HK-2 (cell line): ENCODE measurements at regions not wholly inside any gene's neighbourhood (a gene's known extent, or its start where the extent isn't known, plus 50 kb on each side); places are given as distances from the start of the nearest gene placed in this dataset.

Experiments used
- DNase-seq: peaks from one replicate; pipeline ENCODE4 v3.0.0-alpha.2; 2018; ENCODE audit not compliant: unreplicated experiment

DNA sequence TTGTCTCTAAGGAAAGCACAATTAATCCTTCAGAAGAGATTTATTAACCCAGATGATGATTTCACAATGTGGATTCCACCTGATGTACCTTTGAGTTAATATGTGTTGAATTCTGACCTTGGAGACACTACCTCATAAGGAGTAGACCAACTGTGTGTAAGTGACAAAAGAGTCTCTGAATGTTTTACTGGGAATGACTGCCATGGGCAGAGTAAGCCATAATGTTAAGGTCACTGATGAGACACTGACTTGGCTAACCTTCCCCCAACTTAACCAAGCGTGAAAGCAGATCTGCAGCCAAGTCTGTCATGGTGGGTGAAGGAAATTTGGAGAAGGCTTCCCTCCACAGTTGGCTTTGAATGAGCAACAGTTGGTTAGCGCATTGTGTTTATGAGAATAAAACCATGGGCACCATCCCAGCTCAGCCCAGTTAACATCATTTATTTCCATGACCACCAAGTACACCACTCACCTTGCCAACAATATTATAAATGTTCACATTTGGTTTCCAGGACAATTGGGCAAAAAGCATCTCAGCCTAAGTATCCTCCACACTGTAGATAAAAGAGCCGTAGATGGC, 618.5 kb downstream of the KCNJ2 start:
- no peak for DNase-seq

DNA sequence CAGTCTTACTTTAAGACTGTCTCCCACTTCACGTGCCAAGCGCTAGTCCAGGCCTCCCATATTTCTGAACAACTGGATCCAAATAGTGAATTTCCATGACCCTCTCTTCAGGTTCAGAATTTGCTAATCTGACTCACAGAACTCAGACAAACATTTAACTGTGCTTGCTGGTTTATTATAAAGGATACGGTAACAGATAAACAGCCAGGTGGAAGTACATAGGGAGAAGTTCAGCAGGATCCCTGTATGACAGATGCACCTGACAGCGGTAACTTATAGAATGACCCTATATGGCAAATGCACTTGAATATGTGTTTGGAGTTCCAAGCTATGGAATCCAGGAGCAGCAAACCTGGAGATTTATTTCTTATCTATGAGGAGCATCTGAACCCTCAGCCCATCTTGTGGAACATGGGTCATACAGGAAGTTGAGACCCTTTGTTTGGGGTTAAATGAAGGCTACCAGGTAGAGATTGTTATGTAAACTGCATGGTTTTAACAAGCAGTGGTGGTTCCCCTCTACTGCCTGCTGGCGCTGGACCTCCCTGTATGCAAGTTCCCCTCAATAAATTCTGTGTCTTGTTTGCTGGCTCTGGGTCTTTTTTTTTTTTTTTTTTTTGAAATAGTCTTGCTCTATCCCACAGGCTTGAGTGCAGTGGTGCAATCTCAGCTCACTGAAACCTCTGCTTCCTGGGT, 622.6 kb downstream of the KCNJ2 start:
- no peak for DNase-seq

DNA sequence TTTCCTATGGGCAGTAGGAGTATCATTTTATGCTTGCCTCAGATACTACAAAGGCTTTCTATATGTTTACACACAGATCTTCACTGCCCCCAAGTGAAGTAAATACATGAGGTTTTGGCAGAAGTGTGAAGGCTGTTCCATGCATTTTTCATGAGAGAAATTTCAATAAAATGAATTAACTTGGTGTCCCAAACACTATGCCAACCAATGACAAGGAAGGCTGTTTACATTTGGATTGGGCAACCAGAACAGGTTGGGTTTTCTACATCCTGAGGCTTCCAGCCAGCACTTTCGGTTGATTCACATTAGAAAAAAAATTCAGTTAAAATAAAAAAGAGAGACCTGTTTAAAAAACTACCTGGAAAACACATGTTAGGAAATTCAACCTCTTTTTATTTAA, 625.4 kb downstream of the KCNJ2 start:
- DNase-seq, result no peak

DNA sequence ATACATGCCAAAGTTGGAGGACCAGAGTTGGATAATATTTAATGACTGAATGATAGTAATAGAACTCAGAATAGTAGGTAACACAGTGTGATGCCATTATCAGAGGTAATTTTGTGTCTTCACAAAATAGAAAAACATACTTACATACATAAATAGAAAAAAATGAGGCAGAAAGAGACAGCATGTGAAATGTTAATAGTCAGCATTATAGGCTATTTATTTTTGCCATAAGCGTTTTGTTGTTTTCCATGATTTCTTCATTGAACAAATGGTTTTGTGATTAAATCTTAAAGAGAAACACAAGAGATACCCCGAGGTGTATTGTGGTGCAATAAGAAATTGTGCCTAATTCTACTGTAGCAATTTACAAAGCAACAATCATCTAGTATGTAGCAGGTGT, 626.3 kb downstream of the KCNJ2 start:
- no peak for DNase-seq

DNA sequence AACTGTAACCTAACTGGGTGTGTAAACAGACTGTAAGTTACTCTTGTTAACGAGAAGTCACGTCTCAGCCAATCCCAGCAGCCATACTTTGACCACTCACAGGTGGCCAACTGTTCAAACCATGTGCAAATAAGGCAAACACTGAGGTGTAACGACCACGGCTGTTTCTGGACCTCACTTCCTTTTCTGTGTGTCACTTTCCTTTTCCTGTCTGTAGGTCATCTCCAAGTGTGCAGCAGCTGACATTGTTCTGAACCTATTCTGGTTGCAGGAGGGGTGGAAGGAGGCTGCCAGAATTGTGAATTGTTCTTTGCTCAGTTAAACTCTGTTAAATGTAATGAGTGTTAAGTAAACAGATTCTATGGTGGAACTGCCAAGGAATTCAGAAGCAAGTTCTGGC, 627.4 kb downstream of the KCNJ2 start:
- DNase-seq, result no peak

DNA sequence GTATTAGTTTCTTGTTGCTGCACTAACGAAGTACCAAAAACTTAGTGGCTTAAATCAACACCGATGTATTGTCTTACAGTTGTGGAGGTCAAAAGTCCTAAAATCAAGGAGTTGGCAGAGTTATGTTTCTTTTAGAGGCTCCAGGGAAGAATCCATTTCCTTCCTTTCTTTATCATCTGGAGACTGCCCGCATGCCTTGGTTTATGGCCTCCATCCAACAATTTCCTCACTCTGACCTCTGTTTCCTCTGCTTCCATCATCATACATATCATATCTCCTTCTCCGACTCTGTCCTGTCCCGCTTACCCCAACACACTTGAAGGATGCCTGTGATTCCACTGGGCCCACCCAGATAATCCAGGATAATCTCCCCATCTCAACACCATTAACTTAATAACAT, 627.8 kb downstream of the KCNJ2 start:
- DNase-seq, result no peak

DNA sequence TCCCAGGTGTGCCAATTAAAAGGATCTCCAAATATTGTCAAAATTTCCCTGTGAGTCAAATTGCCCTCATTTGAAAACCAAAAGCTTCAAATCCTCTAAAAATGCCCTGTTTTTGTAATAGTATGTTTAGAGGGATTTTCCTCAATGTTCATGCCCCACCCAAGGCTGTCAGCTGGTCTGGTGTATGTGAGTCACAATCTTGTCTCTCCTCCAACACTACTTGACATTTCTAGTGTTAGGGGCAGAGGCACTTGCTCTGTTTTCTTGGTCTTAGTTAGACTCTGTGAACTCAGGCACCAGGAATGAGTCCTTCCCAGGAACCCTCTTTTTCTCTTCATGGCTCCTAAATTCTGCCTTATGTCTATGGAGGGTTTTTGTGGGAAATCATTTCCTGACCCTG, 634.8 kb downstream of the KCNJ2 start:
- no peak for DNase-seq

DNA sequence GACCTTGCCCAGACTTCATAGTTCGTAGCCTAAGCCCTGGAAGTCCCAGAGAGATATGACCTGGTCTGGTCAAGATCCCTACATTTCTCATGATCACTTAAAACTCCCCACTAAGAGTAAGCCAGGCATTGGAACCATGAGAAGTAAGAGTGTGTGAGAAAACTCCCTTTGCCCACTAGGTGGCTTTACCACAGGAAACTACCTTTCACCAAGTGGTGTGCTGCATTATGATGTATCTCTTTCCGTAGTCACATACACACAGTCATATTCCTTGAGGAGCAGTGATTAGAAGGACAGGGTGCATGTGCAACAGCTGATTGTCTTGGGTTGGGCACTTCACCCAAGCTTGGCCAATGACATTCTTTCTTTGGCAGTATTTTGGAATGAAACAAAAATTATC, 639.3 kb downstream of the KCNJ2 start:
- no peak for DNase-seq

DNA sequence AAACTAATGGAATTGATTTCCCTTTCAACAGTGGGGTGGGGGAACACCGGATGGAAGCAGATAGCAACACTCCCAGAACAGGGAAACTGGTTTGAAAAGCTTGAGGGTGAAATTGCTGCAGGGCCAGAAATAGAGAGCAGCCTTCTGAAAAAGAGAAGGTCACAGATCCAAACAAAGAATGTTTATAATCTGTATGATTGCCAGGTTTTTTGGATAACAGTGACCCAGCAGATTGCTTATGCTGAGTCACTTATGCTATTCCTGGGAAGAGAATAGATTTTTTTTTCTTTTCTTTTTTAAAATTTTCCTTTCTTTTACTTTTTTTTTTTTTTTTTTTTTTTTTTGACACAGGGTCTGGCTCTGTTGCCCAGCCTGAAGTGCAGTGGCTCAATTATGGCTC, 641.3 kb downstream of the KCNJ2 start:
- no peak for DNase-seq

DNA sequence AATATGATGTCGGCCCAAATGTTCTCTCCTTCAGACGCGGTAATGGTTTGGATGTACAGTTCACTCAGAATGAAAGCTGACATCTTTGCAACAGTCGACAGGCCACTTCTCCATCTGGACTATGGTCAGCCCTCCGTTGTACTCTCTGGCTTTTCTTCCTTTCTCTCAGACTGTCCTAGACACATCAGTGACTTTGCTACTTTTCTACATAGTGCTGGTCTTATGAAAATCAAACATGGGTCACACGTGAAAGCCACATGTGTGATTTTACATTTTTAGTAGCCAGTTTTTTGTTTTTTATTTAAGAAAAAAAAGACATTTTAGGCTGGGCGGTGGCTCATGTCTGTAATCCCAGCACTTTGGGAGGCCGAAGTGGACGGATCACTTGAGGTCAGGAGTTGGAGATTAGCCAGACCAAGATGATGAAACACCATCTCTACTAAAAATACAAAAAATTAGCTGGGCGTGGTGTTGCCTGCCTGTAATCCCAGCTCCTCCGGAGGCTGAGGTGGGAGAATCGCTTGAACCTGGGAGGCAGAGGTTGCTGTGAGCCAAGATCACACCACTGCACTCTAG, 644.1 kb downstream of the KCNJ2 start:
- DNase-seq, result no peak

DNA sequence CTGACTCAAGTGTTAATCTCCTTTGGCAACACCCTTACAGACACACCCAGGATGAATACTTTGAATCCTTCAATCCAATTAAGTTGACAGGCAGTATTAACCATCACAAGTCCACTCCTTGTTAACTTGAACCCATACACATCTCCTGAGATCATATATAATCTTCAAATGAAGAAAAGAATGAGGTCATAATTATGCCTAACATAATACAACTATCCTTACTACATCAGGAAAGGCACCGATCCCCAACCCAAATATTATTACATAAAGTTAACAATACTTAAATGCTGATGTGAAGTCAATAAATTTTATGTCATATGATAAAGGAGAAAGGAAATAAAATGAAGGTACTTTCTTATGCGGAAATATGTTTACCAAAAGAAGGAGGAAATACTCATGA, 649.9 kb downstream of the KCNJ2 start:
- no peak for DNase-seq

DNA sequence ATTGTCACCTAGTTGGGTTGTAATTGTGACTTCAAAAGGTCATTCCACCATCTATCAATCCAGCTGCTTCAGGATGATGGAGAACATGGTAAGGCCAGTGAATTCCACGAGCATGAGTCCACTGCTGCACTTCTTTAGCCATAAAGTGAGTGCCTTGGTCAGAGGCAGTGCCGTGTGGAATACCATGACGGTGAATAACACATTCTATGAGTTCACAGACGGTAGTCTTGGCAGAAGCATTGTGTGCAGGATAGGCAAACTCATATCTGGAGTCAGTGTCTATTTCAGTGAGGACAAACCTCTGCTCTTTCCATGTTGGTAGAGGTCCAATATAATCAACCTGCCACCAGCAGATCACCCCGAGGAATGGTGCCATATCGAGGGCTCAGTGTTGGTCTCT, 650.9 kb downstream of the KCNJ2 start:
- no peak for DNase-seq

DNA sequence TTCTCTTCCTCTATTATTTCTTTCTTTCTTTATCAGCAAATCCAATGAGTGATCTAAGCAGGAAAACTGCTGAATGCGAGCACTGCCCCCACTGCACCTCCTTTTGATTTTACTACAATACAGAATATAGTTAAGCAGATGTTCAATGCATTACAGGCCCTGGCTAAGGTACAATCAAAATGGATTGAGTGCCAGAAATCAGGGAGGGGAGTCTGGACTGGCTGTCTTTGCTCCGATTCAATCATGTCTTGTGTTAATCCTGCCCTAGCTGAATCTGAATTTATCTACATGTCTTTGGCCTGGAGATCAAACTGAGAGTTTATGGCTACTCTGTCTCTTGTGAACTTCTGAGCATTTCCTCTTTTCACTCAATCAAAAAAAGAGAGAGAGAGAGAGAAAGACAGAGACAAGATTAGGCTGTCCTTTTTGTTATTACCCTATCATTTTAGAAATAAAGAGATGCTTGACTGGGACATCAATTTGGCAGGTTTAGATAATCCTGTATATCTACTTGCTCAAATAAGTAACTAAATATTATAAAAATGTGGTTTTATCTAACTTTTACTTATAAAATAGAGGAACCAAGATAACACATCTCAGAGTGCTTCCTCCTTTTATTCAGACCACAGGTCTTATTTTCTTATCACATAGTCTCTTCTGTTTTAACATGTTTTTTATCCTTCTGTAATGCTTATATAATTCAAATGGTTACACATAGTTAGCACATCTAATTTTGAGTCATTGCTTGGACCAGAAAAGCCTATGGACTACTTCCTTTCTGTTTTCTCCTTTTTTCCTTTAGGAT, 656.2 kb downstream of the KCNJ2 start:
- no peak for DNase-seq

DNA sequence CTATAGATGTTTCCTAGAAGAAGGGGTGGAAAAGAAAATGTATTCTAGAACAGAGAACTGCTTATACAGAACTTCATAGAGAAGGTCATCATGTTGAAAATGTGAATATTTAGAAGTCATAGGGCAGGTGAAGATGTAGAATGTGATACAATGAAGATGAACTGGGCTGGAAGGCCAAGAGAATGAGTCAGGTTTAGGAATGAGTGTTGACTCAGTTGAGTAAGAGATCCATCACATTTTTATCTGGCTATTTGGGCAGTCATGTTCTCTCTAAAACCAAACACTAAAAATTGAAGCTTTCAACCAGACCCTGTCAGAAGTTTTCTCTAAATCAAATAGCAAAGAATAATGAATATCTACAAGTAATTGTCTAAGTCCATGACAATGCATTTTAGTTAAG, 660.5 kb downstream of the KCNJ2 start:
- no peak for DNase-seq

DNA sequence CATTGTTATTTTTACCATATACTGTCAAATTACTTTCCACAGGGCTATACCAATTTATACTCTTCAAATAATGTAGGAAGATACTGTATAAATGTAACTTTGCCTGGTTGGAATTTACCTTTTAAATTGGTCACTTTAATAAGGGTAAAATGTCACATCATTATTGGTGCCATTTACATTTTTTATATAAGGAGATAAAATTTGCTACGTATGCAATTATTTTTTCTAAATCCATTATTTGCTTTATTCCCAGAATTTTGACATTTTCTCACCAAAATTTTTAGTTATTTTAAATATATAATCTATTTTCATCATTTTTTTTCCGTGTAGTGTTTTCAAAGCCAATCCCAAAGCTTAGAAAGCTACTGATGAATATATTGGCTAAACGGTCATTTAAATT, 664.7 kb downstream of the KCNJ2 start:
- no peak for DNase-seq

DNA sequence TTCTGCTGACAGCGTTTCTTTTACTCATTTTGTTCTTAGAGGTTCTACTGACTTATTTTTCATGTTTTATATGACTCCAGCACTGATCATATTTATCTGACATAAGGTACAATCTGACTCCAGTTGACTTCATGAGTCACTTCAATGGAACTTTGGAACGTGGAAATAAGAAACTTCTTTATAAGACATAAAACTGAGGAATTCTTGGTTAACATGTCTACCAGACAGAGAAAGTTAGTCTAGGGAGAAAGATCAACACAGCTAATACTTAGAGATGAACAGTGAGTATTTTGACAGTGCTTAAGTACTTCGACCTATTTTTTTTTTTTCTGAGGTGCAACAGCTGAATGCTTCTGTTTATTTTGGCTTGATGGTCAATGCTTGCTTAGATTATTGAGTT, 679.5 kb downstream of the KCNJ2 start:
- no peak for DNase-seq

DNA sequence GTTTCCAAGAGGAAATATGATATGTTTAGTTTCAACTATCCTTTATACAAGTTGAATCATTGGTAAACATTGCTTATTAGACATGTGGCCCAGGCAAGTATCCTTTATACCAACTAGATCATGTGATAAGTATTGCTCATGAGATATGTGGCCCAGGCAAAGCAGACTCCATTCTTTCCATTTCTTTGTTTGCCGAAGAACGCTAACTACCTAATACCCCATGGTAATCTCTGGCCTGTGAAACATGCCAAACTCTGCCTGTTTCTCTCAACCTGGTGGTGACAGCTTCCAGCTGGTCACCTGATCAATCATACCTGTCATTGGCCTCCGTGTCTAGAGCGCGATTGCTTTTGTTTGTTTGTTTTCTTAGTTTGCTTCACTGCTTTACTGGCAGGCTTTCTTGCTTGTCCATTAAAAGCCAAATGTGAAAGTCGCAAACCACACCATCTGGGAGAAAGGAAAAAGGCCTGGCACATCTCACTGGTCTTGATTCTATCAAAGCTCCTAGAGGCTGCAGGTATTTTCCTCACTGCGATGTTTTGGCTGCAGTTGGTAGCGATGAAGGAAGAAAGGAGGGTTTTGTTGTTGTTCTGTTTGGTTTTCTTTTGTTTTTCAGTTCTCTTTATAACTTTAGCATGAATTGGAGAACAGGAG, 686.2 kb downstream of the KCNJ2 start:
- DNase-seq, result no peak

DNA sequence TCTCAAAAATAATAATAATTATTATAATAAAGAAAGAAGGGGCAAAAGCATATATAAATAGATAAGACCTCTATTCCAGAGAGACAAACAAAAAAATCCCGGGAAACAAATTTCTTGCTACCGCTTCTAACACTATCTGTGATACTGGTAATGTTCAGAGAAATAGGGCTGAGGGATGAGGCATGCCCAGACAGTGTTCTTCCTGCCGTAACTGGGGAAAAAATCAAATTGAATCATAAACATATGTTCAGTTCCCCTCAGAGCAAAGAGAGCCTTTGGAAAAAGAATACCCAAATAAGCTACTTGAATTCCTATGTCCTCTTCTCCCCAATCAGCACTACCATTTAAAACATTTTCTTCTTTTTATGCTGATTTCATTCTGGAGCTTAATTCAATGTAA, 688.0 kb downstream of the KCNJ2 start:
- DNase-seq, result no peak

DNA sequence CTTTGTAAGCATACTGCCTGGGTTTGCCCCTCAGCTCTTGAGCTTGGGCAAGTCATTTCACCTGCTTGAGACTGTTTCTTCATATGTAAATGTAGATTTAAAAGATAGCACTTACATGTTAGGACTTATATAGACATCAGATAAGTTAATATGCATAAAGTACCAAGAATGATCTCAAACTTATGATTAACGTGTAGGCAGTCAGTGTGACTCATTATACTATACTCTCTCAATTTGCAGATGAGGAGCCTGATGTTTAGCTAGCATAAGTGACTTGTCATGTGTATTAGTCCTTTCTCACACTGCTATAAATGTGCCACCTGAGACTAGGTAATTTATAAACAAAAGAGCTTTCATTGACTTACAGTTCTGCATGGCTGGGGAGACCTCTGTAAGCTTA, 690.5 kb downstream of the KCNJ2 start:
- no peak for DNase-seq

DNA sequence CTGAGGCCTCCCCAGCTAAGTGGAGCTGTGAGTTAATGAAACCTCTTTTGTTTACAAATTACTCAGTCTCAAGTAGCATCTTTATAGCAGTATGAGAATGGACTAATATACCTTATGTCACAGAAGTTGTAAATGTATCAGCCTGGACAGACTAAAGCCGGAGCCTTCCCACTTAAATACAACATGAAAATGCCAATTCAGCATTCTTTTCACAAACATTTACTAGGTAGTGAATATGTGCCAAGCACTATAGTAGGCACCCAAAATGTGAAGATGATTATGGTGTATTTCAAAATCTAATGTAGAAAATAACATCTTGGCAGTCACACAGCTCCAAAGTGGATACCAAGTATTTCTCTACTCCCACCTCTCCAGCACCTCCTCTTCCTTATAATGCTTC, 693.0 kb downstream of the KCNJ2 start:
- DNase-seq, result no peak

DNA sequence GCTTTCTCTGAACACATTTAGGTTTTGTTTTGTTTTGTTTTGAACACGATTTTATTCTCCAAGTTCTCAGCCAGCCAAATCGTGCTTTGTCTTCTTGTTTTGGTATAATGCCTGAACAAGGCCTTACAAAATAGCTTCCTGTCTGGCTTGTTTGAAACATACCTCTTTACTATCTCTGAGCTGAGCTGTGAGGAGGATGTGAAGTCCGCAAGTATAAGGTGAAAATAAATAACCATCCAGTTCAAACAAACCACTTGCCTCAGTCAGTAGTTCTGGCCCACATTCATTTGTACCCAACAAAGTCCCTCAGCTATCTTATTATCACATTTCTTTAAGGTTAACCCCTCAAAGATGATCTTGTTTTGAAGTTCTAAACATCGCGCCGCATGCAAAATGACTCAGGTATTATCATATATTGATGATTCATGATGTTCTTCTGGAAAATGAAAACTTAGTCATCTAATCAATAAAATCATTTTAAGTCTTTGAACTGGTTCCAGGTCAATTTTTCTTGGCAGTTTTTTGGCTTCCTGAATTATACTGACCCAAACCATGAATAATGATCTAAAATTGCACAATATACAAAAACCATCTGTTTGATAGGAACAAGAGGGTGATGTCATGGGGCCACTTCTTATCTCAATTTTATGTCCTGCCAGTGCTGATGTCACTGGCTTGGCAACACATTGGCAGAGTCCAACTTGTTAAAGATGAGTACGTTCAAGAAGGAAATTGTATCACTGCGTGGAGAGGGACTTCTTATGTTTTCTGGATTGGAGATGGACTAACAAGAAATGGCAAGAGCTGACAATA, 694.3 kb downstream of the KCNJ2 start:
- DNase-seq, result no peak
